ENCODE measurements at regions not wholly inside any gene's neighbourhood (a gene's known extent, or its start where the extent isn't known, plus 50 kb on each side); places are given as distances from the start of the nearest gene placed in this dataset.

- TF ChIP-seq L3MBTL2 (conservative IDR thresholded peaks at IDR 0.05) = no peak
- TF ChIP-seq FOXM1 (IDR thresholded peaks at IDR 0.05; ENCODE audit: borderline replicate concordance) = no peak
- TF ChIP-seq TARDBP (IDR thresholded peaks at IDR 0.05) = no peak
- TF ChIP-seq HDGF (IDR thresholded peaks at IDR 0.05; ENCODE audit: borderline replicate concordance) = no peak
- no peak for TF ChIP-seq SP1 (IDR thresholded peaks at IDR 0.05)
- no peak for TF ChIP-seq FOXA1 (IDR thresholded peaks at IDR 0.05)
- no peak for TF ChIP-seq LEF1 (IDR thresholded peaks at IDR 0.05; ENCODE audit: borderline replicate concordance)
- TF ChIP-seq SUZ12 (IDR thresholded peaks at IDR 0.05) = no peak
- TF ChIP-seq NFRKB (IDR thresholded peaks at IDR 0.05) = no peak
- TF ChIP-seq PKNOX1 (IDR thresholded peaks at IDR 0.05) = no peak
- TF ChIP-seq BHLHE40 (IDR thresholded peaks at IDR 0.05; ENCODE audit: borderline replicate concordance) = no peak
- no peak for TF ChIP-seq ZNF384 (IDR thresholded peaks at IDR 0.05)
- no peak for TF ChIP-seq CTBP1 (IDR thresholded peaks at IDR 0.05; ENCODE audit: borderline replicate concordance)
These were observed 157.8 kb downstream of the CCDC34 start for GRCh38 chr11:27205250-27205649.
